ENCODE measurements at regions not wholly inside any gene's neighbourhood (a gene's known extent, or its start where the extent isn't known, plus 50 kb on each side); places are given as distances from the start of the nearest gene placed in this dataset.

DNA sequence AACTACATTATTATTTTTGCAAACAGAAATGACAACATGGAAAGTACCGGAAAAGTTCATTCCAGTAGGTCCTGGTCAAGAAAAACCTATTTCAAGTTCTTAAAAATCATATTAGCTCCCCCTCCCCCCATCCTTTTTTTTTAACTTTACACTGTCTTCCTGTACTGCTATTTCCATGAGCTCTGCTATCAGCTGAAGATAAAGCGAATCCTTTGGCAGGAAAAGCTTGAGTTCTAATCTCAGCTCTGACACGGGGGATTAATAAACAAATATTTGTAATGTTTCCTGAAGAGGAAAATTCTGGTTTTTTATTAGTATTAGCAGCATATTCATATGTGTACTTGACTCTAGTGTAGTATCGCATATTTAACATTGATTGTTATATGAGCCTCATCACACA lies 190.7 kb upstream of the ESRRG start:
- DNase-seq (ENCODE audit: low spot score), result no peak
- intact Hi-C loops (cut with DNase I), result no loop called here

DNA sequence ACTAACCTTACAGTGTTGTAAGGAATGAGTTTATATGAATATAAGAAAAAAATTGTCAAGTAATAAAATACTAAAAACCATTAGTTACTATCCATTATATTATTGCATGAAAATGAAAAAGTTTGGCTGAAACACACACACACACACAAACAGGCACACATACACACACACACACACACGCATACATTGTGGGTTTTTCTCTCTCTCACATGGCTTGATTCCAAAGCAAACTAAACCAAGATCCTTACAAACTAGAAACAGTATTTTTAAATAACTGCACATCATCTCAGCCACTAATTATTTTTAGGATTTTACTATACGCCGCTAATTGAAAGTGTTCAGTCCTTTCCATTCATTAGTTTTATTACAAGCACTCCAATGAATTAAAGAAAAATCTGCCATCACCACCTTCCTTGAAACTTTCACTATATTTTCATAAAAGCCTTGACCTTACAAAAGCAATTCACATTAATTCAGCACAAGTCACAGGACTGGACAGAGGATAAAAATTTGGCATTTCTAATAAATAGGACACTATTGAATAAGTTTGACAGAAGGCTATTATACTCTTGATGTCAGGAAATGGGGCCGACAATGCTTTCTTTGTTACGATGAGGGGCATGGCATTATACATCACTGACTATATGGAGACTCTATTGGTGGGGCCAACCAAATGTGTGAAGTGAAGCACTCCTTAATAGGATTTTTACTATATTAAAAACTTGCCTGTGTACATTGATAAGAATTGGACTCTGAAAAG lies 187.0 kb upstream of the ESRRG start:
- DNase-seq (ENCODE audit: low spot score), result no peak
- intact Hi-C loops (cut with DNase I), result no loop called here

DNA sequence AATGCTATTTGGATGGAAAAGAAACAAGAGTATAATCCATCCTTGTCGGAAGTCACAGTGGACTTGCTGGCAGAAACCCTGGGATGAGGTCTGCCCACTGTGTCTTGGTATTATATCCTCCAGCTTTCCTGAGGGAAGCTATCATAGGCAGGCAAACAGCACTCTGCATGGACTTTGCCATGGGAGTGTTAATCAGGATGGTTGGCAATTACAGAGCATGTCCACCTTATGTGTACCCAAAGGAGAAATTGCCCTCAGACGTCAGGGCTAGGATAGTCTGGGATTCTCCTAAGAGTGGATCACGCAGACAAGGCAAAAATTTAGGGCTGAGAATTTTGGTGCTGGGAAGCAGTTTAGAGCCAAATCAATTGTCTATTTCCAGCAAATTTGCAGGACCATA lies 184.9 kb upstream of the ESRRG start:
- intact Hi-C loops (cut with DNase I), result no loop called here
- DNase-seq (ENCODE audit: low spot score), result no peak

DNA sequence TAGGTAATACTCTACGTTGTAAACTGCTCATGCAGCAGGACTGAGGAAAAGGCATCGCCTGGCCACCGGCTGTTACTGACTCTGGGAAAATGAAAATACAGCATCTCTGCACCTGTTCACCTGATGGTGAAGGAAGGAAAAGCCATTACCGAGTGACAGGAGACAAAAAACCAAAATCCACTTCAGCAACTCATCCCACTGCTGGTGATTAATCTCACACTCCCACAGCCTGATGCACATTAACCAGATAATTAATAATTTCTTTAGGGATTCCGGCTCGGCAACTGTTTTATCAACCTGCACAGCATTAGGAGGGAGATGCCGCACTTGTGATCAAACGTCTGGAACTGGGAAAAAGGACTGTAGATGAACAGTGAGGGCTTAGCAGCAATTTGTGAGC lies 183.9 kb upstream of the ESRRG start:
- no peak for DNase-seq (ENCODE audit: low spot score)
- intact Hi-C loops (cut with DNase I), result no loop called here

DNA sequence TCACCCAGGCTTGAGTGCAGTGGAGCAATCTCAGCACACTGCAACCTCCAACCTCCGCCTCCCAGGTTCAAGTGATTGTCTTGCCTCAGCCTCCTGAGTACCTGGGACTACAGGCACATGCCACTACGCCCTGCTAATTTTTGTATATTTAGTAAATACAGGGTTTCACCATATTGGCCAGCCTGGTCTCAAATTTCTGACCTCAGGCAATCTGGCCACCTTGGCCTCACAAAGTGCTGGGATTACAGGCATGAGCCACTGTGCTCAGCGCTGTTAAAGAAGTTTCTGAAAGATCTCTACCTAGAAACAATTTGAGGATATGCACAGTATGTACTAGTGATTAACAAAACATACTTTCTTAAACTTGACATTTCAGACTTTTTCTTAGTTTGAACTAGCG lies 182.6 kb upstream of the ESRRG start:
- intact Hi-C loops (cut with DNase I), result no loop called here

DNA sequence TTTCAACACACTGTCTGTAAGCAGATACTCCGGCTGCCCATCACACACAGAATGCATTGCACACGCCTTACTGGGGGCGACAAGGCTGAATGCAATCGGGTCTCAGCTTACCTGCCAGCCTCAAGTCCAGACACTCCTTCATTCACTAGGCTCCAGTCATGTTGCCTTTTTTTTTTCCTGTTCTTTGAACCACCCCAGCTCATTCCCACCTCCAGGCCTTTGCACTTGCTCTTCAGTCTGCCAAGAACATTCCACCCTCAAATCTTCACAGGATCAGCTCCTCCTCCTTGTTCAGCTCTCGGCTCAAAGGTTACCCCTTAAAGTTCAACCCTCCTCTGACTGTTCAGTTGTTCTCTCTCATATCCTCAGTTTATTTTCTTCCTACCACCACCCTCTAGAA lies 181.9 kb upstream of the ESRRG start:
- DNase-seq (ENCODE audit: low spot score), result no peak
- intact Hi-C loops (cut with DNase I), result no loop called here

More for the DNA sequence above, 182.6 kb upstream of the ESRRG start:
- DNase-seq (ENCODE audit: low spot score), result no peak

DNA sequence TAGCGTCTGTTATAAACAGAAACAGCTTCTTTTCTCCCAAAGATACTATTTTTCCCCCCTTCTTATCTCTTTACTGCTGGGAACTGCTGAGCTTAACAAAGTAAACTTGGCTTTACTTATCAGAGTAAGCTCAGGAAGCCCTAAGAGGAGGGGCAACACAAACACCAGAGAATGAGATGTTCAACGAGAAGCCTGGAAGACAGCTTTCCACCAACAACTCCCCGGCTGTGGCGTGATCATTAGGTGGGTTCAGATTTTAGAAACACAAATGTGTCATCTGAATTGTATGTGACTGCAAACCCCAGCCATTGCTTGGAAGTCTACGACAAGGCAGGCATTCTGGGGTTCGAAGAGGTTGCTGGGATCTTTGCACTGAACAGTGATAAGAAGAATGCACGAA lies 181.2 kb upstream of the ESRRG start:
- no peak for DNase-seq (ENCODE audit: low spot score)
- intact Hi-C loops (cut with DNase I), result no loop called here

DNA sequence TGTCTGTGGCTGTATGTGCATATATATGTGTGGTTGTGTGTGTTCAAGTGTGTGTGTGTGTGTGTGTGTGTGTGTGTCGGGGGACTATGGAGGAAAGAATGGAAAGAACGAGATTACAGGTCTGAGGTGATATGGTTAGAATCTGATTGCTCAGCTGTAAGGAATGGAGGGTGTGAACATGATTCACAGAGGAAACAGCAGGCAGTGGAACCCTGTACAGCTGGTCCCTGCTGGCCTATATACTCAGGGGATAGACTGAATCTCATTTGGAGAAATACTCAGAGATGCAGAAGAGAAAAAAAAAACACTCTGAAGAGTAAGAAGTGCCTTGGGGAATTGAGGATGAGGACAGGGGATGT lies 180.1 kb upstream of the ESRRG start:
- no peak for DNase-seq (ENCODE audit: low spot score)
- intact Hi-C loops (cut with DNase I), result no loop called here

DNA sequence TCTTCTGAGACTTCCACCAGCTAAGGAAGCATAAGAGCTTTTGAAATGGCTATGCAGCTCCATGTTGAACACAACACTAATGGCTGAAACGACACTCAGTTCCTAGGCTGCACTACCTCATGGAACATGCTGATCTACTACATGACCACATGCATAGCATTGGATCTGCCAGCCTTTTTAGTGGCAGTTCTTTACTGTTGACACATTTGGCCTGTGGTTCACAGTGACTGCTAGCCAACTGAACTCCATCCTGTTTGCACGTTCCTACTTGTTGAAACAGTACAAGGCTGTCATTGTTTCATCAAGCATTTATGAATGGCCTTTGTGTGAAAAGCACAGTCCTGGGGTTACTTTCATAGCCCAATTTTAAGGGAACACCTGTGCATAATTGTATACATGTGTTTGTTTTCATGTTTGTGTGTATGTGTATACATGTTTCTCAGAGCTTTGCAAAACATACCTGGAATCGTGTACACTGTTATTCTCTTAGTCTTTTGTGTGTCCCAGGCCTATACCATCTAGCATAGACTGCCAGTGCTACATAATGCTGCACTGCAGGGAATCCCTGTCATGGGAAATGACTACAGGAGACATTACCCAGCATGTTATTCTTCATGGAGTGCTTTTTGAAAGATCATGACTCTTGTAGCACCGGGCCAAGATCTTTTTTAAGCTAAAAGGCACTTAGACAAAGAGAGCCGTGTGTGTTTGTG lies 179.6 kb upstream of the ESRRG start:
- intact Hi-C loops (cut with DNase I), result no loop called here

DNA sequence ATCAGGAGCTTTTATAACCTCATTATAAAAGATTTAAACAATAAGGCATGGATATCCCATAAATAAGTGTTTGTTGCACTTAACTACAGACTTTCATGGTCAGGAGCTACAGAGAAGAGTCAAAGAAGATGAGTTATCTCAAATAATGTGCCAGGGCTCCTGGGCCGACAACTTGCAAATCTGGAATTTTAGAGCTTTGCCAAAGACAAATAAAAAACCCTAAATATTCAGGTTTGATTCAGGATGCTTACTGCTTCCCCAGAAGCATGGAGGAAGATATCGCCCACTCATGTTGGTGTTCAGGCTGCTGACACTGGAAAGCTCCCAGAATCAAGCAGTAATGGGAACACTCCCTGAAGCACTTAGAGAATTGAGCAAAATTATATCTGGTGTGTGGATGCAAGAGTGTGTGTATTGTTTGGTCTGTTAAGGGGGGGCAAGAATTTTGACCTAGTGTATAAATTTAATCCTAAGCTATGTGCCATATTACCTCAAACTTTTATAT lies 176.9 kb upstream of the ESRRG start:
- intact Hi-C loops (cut with DNase I), result no loop called here
- no peak for DNase-seq (ENCODE audit: low spot score)

More for the DNA sequence above, 179.6 kb upstream of the ESRRG start:
- no peak for DNase-seq (ENCODE audit: low spot score)

DNA sequence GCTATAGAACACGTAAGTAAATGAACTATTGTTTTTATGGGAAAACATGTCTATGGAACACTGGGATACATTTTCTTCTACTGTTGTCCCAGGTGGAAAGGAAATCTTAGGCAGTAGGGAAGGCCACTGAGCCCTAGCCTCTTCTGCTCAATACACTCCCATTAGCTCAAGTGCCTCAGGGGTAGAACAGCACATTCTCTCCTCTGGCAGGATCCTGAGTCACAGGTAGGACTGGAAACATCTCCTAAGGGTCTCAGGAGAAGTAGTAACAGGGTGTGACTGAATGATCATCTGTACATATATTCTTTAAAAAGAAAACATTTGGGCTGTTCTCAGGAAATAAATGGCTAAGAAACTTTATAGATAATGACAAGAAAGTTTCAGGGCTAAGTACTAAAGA lies 175.6 kb upstream of the ESRRG start:
- no peak for DNase-seq (ENCODE audit: low spot score)
- intact Hi-C loops (cut with DNase I), result no loop called here

DNA sequence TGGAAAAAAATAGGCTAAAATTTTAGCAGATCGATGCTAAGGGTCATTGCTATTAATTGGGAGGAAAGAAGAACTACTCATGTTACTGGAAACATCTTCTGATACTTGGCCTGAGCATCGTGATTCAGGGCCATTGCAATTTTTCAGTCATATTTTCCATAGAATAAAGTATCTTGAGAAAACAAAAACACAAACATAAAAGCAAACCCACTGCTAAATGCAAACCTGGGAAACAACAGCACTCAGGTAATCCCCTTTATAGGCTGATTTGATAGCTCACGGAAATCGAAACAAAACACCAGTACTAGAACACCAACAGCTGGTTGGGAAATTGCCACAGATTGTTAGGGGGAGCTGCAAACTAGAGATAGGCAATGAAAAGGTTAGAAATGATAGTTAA lies 172.9 kb upstream of the ESRRG start:
- no peak for DNase-seq (ENCODE audit: low spot score)
- intact Hi-C loops (cut with DNase I), result no loop called here

DNA sequence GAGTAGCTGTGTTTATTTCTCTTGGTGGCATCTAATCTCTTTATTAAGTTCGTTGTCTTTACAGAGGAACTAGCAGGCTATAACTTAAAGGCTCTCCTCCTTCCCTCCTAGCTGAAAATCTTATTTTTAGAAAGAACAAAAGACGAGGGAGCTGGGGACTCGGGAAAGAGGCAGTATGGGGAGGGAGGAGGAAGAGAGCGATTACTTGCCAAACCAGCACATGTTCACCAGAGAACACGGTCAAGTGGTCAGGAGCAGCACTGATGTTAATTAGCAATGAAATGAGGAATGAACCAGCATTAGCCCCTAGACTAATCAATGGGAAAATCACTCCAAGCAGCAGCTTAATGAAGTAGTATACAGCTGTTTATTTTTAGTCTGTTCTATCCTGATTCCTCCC lies 171.3 kb upstream of the ESRRG start:
- DNase-seq (ENCODE audit: low spot score), result no peak
- intact Hi-C loops (cut with DNase I), result no loop called here

DNA sequence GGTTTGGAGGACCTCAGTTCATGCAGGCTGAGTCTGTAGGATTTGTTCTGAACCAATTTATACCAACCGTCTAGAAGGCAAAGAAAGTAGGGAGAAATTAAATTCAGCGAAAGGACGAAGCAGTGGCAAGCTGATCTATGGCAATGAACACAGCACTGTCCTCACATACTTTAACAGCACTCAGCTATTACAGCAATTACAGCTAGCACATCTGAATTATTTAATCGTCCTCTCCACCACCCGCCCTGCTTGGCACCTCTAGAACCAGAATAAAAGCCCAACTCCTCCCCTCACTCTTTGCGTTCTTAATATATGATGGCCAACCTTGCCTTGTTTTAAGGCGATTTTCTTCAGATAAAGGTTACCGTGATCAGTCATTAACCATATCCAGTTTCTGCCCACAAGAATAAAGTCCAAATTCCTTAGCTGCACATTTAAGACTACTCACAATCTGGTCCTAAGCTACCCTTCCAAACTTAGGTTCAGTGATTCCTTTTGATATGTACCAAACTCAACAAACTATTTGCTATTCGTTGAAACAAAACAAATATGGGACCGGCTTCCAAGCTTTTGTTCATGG lies 169.4 kb upstream of the ESRRG start:
- intact Hi-C loops (cut with DNase I), result no loop called here
- DNase-seq (ENCODE audit: low spot score), result no peak

DNA sequence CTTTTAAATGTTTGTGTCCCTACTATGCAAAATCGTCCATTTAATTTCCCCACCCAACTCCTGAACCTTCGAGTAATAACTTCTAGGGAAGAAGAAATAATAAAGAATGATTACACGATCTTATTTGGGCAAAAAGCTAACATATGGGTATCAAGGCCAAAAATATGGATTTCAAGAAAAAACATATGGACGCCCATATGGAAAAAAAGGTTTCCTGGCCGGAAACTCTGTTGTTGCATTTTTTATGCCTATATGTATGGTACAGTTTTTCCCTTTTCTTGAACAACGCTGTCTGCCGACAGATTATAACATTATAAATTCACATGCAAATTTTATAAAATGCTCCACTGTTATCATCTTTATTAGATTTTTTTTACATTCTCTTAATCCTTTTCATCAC lies 167.6 kb upstream of the ESRRG start:
- intact Hi-C loops (cut with DNase I), result no loop called here
- DNase-seq (ENCODE audit: low spot score), result no peak

DNA sequence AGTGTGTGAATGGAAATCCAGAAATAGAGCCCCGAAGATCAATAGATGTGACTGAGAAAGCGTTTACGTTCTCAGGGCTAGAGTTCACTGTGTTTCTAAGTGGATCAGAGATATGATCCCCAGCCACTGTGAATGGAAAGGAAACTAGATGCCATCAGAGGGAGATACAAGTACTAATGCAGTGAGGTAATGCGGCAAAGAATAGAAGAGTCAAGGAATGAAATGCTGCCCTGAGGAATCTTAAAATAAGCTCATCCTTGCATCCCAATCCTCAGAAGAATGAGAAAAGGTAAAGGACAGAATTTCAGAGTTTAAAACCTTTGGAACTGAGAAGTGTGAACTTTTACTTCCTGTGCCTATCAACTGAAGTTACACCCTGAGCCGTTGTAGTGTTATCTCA lies 165.5 kb upstream of the ESRRG start:
- intact Hi-C loops (cut with DNase I), result no loop called here
- no peak for DNase-seq (ENCODE audit: low spot score)

DNA sequence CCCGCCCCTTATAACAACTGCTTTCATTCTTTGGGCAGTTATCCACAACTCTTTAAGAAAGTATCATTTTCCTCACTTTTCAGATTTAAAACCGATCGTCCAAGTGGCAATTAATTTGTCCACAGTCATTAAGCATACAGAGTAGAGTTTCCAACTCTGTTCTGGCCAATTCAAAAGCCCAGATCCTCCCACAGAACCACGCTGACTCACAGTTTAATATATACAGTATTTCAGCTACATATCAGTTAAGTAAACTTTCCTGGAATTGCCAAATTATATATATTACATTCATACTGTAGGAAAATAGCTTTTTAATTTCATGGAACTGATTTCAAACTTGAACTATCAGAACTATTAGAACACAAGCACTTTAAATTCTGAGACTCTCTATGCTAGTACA lies 163.8 kb upstream of the ESRRG start:
- intact Hi-C loops (cut with DNase I), result no loop called here
- no peak for DNase-seq (ENCODE audit: low spot score)

DNA sequence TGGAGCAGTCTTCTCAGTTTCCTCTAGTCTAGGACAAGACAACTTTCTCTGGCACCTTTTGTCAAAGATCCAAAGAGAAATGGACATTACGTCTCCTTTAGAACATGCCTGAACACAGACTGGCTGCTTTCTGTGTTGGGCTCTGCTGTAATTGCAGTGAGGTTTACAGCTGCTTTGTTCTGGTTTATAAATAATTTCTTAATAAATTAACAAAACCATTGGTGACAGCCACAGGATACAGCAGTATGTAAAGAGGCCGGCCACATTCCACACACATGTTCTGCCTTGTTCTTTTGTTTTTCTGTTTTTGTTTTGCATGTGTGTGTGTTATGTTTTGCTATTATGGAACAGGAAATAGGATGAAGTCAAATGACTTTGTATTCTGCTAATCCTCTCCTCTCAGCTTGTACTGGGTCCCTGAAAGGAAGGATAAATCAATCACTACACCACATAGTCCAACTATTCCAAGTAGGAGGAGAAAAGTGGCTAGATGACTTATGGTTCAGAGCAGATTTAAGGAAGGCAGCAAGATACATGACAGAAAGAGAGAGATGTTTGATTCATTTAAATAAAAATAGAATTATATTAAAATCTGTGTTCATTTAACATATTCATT lies 161.5 kb upstream of the ESRRG start:
- DNase-seq (ENCODE audit: low spot score), result no peak
- intact Hi-C loops (cut with DNase I), result no loop called here

DNA sequence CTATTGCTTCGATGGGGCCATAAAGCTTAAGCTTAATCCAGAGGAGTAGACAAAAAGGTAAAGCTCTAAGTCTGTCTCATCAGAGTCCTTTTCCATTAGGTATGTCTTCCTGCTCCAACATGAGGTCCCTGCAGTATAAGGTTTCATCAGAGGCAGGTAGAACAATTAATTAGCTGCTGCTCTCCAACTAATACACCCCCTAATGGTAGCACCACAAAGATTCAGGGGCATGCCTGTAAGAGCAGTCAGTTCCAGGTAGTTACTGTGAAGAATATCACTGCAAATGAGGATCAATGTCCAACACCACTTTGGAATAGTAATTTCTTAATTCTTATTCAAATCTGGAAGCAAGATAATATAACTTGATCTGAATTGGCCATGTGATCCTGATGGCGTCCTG lies 160.3 kb upstream of the ESRRG start:
- intact Hi-C loops (cut with DNase I), result no loop called here

DNA sequence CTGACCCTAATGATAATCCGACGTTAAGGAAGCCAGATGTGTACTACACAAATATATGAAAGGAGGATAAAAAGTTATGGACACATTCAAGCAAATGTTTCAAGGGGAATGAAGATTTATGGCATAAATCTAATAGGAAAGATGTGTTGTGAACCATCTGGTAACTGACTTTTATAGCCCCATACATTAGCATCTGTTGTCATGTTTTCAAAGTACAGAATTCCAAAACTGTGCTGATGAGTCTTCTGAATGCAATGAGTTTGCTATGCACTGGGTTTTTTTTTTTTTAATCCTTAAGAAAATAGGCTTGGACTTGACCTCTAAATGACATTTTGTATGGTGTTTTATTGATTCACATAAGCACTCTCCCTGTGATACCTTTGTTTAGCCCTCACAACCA lies 158.5 kb upstream of the ESRRG start:
- intact Hi-C loops (cut with DNase I), result no loop called here

More for the DNA sequence above, 160.3 kb upstream of the ESRRG start:
- no peak for DNase-seq (ENCODE audit: low spot score)

DNA sequence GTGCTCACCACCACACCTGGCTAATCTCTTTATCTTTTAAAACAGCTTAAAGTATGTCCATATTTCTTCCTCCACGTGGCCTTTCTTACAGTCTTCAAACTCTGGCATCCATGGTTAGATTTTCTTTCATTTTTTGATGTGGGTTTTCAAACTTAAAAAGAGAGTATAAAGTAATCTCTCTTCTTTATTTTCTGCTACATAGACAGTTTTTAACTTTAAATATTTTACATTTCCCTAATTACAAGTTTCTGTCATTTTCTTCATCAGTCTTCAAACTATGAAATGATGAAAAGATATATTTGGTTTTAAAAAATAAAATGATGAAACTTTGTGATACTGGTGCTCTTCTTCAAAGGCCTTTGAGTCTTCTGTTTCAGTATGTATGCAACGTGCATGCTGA lies 143.5 kb upstream of the ESRRG start:
- intact Hi-C loops (cut with DNase I), result no loop called here
- DNase-seq (ENCODE audit: low spot score), result no peak

More for the DNA sequence above, 158.5 kb upstream of the ESRRG start:
- DNase-seq (ENCODE audit: low spot score), result no peak
